DND-41 (cell line): ENCODE measurements at regions not wholly inside any gene's neighbourhood (a gene's known extent, or its start where the extent isn't known, plus 50 kb on each side); places are given as distances from the start of the nearest gene placed in this dataset.

Source experiments
- CTCF ChIP-seq: IDR thresholded peaks from 2 replicates; pipeline ENCODE4 v1.5.1; 2012; ENCODE audit warnings: borderline replicate concordance, low read length, moderate library complexity, mild to moderate bottlenecking; ENCODE audit not compliant: poor library complexity, severe bottlenecking; ENCODE audit errors: extremely low read depth
- EZH2 ChIP-seq: IDR thresholded peaks from 3 replicates; pipeline ENCODE4 v1.6.1; 2012; ENCODE audit warnings: borderline replicate concordance, low read depth, mild to moderate bottlenecking, moderate library complexity, low read length, inconsistent platforms; ENCODE audit not compliant: severe bottlenecking

DNA sequence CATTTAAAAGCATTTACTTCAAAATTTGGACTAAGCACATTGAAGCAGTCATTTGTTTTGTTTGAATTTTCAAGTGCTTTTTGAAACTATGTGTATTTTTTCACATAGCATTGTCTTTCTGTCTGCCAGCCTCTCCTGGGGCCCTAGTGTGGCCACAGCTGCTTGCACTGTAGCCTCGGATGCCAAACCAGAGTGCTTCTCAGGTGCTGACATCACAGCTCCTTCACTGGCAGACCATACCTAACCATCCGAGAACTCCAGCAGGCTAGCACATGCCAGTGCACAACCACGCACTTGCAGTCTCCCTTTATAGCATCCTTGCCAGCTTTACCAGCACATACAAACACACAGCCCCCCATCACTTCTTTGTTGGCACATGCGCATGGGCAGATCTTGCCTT, 1019.7 kb downstream of the STPG2 start:
- no peak for TF ChIP-seq CTCF
- no peak for TF ChIP-seq EZH2
